NT2/D1 (cell line): ENCODE measurements at regions not wholly inside any gene's neighbourhood (a gene's known extent, or its start where the extent isn't known, plus 50 kb on each side); places are given as distances from the start of the nearest gene placed in this dataset.

Source experiments
- DNase-seq: peaks from one replicate; pipeline ENCODE4 v3.0.0-alpha.2; 2011; ENCODE audit warnings: low read depth, low spot score
- H3K27me3 ChIP-seq: 2 replicates; pipeline ENCODE4 v1.6.0; 2011; ENCODE audit warnings: mild to moderate bottlenecking; ENCODE audit not compliant: insufficient read length, insufficient read depth
- H3K36me3 ChIP-seq: 2 replicates; pipeline ENCODE4 v1.6.1; 2011; ENCODE audit warnings: mild to moderate bottlenecking, low read length, mixed read lengths; ENCODE audit not compliant: insufficient read depth, insufficient read length
- H3K4me1 ChIP-seq: 2 replicates; pipeline ENCODE4 v1.5.1; 2011; ENCODE audit not compliant: insufficient read depth, insufficient read length
- H3K4me3 ChIP-seq: 2 replicates; pipeline ENCODE4 v1.5.1; 2011; ENCODE audit warnings: low read depth; ENCODE audit not compliant: insufficient read length
- H3K9ac ChIP-seq: 2 replicates; pipeline ENCODE4 v1.6.0; 2011; ENCODE audit warnings: low read depth; ENCODE audit not compliant: insufficient read length
- H3K9me3 ChIP-seq: 2 replicates; pipeline ENCODE4 v1.5.1; 2011; ENCODE audit warnings: mild to moderate bottlenecking, low read length; ENCODE audit not compliant: insufficient read depth
- SUZ12 ChIP-seq: IDR thresholded peaks from 2 replicates; pipeline ENCODE4 v1.6.1; 2011; ENCODE audit not compliant: insufficient read length, insufficient read depth; ENCODE audit errors: extremely low read depth
- YY1 ChIP-seq: IDR thresholded peaks from 2 replicates; pipeline ENCODE4 v1.6.1; 2011; ENCODE audit not compliant: insufficient read length, insufficient read depth
- ZNF274 ChIP-seq: IDR thresholded peaks from 2 replicates; pipeline ENCODE4 v1.6.1; 2011; ENCODE audit warnings: mild to moderate bottlenecking, low read depth, low read length

GRCh38 chr15:62591842-62592838 lies 427.1 kb upstream of the C2CD4B start:
- Histone ChIP-seq H3K27me3 (no peaks in the 10 kb centered on the region), H3K9me3 (no peaks in the 10 kb centered on the region), H3K4me1 (no peaks in the 10 kb centered on the region), H3K9ac (no peak overlapping the region), H3K4me3 (no peak overlapping the region), H3K36me3 (no peaks in the 10 kb centered on the region)
- no peak for TF ChIP-seq YY1
- no peak for TF ChIP-seq ZNF274
- no peak for TF ChIP-seq SUZ12
- DNase-seq, result no peak

GRCh38 chr15:62592920-62593319 lies 427.8 kb upstream of the C2CD4B start:
- DNase-seq, result no peak
- H3K27me3 ChIP-seq, result no peaks in the 10 kb centered on the region
- H3K36me3 ChIP-seq, result no peaks in the 10 kb centered on the region

GRCh38 chr15:62593681-62594399 lies 428.8 kb upstream of the C2CD4B start:
- no peak for DNase-seq
- Histone ChIP-seq H3K4me1 (no peaks in the 10 kb centered on the region), H3K9ac (no peak overlapping the region), H3K9me3 (no peaks in the 10 kb centered on the region), H3K27me3 (no peaks in the 10 kb centered on the region), H3K4me3 (no peak overlapping the region), H3K36me3 (no peaks in the 10 kb centered on the region)
- TF ChIP-seq SUZ12 (no peak), YY1 (no peak), ZNF274 (no peak)

More at GRCh38 chr15:62592920-62593319, 427.8 kb upstream of the C2CD4B start:
- no peak overlapping the region for H3K9ac ChIP-seq
- no peak overlapping the region for H3K4me3 ChIP-seq
- no peaks in the 10 kb centered on the region for H3K4me1 ChIP-seq
- H3K9me3 ChIP-seq, result no peaks in the 10 kb centered on the region
- TF ChIP-seq SUZ12 (no peak), ZNF274 (no peak), YY1 (no peak)

- H3K4me3 ChIP-seq, result no peak overlapping the region
- no peaks in the 10 kb centered on the region for H3K36me3 ChIP-seq
- H3K4me1 ChIP-seq, result no peaks in the 10 kb centered on the region
- DNase-seq, result no peak
- H3K27me3 ChIP-seq, result no peaks in the 10 kb centered on the region
- no peak for TF ChIP-seq SUZ12
- no peak for TF ChIP-seq ZNF274
- TF ChIP-seq YY1, result no peak
- H3K9ac ChIP-seq, result no peak overlapping the region
- no peaks in the 10 kb centered on the region for H3K9me3 ChIP-seq
Measured at GRCh38 chr15:62598217-62598616, 433.1 kb upstream of the C2CD4B start.

- no peaks in the 10 kb centered on the region for H3K4me1 ChIP-seq
- no peak overlapping the region for H3K9ac ChIP-seq
- no peak for TF ChIP-seq SUZ12
- TF ChIP-seq ZNF274, result no peak
- TF ChIP-seq YY1, result no peak
- no peaks in the 10 kb centered on the region for H3K36me3 ChIP-seq
- DNase-seq, result no peak
- H3K9me3 ChIP-seq, result no peaks in the 10 kb centered on the region
- H3K27me3 ChIP-seq, result no peaks in the 10 kb centered on the region
- no peak overlapping the region for H3K4me3 ChIP-seq
Measured at GRCh38 chr15:62599791-62600777, 435.0 kb upstream of the C2CD4B start.

- H3K27me3 ChIP-seq, result no peaks in the 10 kb centered on the region
- no peak overlapping the region for H3K4me3 ChIP-seq
- H3K9ac ChIP-seq, result no peak overlapping the region
- DNase-seq, result no peak
- no peaks in the 10 kb centered on the region for H3K36me3 ChIP-seq
- H3K4me1 ChIP-seq, result no peaks in the 10 kb centered on the region
- H3K9me3 ChIP-seq, result no peaks in the 10 kb centered on the region
- no peak for TF ChIP-seq ZNF274
- no peak for TF ChIP-seq YY1
- no peak for TF ChIP-seq SUZ12
Measured at GRCh38 chr15:62601777-62602545, 436.9 kb upstream of the C2CD4B start.
